HG03565 (cell line): ENCODE measurements at regions not wholly inside any gene's neighbourhood (a gene's known extent, or its start where the extent isn't known, plus 50 kb on each side); places are given as distances from the start of the nearest gene placed in this dataset.

ENCODE experiments used
- ATAC-seq: cut with Tn5 transposase; IDR thresholded peaks from one replicate; pipeline ENCODE4 v1.9.1; 2021; ENCODE audit warnings: mild to moderate bottlenecking, moderate library complexity; ENCODE audit not compliant: unreplicated experiment

- ATAC-seq = no peak
Measured at GRCh38 chr2:150141226-150142001, 346.1 kb downstream of the RND3 start.

- no peak for ATAC-seq
Measured at GRCh38 chr2:150140777-150141176, 346.7 kb downstream of the RND3 start.

- ATAC-seq = no peak
Measured at GRCh38 chr2:150138587-150138986, 348.9 kb downstream of the RND3 start.

- ATAC-seq = no peak
Measured at GRCh38 chr2:150137338-150138069, 350.0 kb downstream of the RND3 start.

- ATAC-seq = no peak
Measured at GRCh38 chr2:150136893-150137292, 350.6 kb downstream of the RND3 start.

- ATAC-seq = no peak
Measured at GRCh38 chr2:150136401-150136800, 351.1 kb downstream of the RND3 start.

- no peak for ATAC-seq
Measured at GRCh38 chr2:150135223-150135883, 352.1 kb downstream of the RND3 start.

- ATAC-seq = no peak
Measured at GRCh38 chr2:150134223-150134857, 353.1 kb downstream of the RND3 start.

- ATAC-seq = peak; percentile 99
Measured at GRCh38 chr2:150133623-150134022, 353.8 kb downstream of the RND3 start.

GRCh38 chr2:150129921-150130575 is 357.4 kb downstream of the RND3 start:
- no peak for ATAC-seq

- no peak for ATAC-seq
Measured at GRCh38 chr2:150127995-150128394, 359.5 kb downstream of the RND3 start.

GRCh38 chr2:150127346-150127990 is 360.0 kb downstream of the RND3 start:
- peak; percentile 50 for ATAC-seq

GRCh38 chr2:150126839-150127238 is 360.6 kb downstream of the RND3 start:
- peak; percentile 57 for ATAC-seq

- no peak for ATAC-seq
Measured at GRCh38 chr2:150126143-150126740, 361.2 kb downstream of the RND3 start.

GRCh38 chr2:150125708-150126107 is 361.8 kb downstream of the RND3 start:
- ATAC-seq = no peak

- no peak for ATAC-seq
Measured at GRCh38 chr2:150125188-150125587, 362.3 kb downstream of the RND3 start.

- ATAC-seq = no peak
Measured at GRCh38 chr2:150124739-150125138, 362.7 kb downstream of the RND3 start.

- no peak for ATAC-seq
Measured at GRCh38 chr2:150122871-150123613, 364.4 kb downstream of the RND3 start.

GRCh38 chr2:150122156-150122555 is 365.3 kb downstream of the RND3 start:
- no peak for ATAC-seq
